Hematopoietic multipotent progenitor cell treated with erythropoietin and hydrocortisone succinate and interleukin-3 and kit ligand, for 17 days (in vitro differentiated cells): ENCODE measurements at regions not wholly inside any gene's neighbourhood (a gene's known extent, or its start where the extent isn't known, plus 50 kb on each side); places are given as distances from the start of the nearest gene placed in this dataset.

Experiments used
- DNase-seq: peaks from one replicate; pipeline ENCODE4 v3.0.0-alpha.2; 2015; ENCODE audit warnings: low spot score

GRCh38 chr2:106629981-106630380 is 142.8 kb downstream of the CD8B2 start:
- no peak for DNase-seq

- DNase-seq = no peak
Measured at GRCh38 chr2:106631281-106631680, 144.1 kb downstream of the CD8B2 start.

GRCh38 chr2:106638043-106638442 is 150.9 kb downstream of the CD8B2 start:
- no peak for DNase-seq

- DNase-seq = no peak
Measured at GRCh38 chr2:106638580-106638979, 151.4 kb downstream of the CD8B2 start.

- DNase-seq = no peak
Measured at GRCh38 chr2:106642679-106643078, 155.5 kb downstream of the CD8B2 start.

- no peak for DNase-seq
Measured at GRCh38 chr2:106644623-106645022, 157.5 kb downstream of the CD8B2 start.

- DNase-seq = no peak
Measured at GRCh38 chr2:106646605-106647004, 159.4 kb downstream of the CD8B2 start.

GRCh38 chr2:106649306-106649705 is 162.1 kb downstream of the CD8B2 start:
- DNase-seq = no peak

- no peak for DNase-seq
Measured at GRCh38 chr2:106653465-106653864, 166.3 kb downstream of the CD8B2 start.

- no peak for DNase-seq
Measured at GRCh38 chr2:106658616-106659015, 171.5 kb downstream of the CD8B2 start.

- DNase-seq = no peak
Measured at GRCh38 chr2:106664669-106665068, 177.5 kb downstream of the CD8B2 start.

GRCh38 chr2:106667478-106668070 is 180.4 kb downstream of the CD8B2 start:
- no peak for DNase-seq

GRCh38 chr2:106685180-106685897 is 198.2 kb downstream of the CD8B2 start:
- no peak for DNase-seq

- no peak for DNase-seq
Measured at GRCh38 chr2:106686814-106687213, 199.2 kb downstream of the ST6GAL2 start.

GRCh38 chr2:106694964-106695470 is 190.9 kb downstream of the ST6GAL2 start:
- no peak for DNase-seq

GRCh38 chr2:106695919-106696318 is 190.0 kb downstream of the ST6GAL2 start:
- DNase-seq = no peak

- DNase-seq = no peak
Measured at GRCh38 chr2:106700616-106701015, 185.4 kb downstream of the ST6GAL2 start.

GRCh38 chr2:106701203-106702022 is 184.6 kb downstream of the ST6GAL2 start:
- no peak for DNase-seq

GRCh38 chr2:106703161-106703560 is 182.8 kb downstream of the ST6GAL2 start:
- DNase-seq = no peak

GRCh38 chr2:106704798-106705197 is 181.2 kb downstream of the ST6GAL2 start:
- DNase-seq = no peak

- no peak for DNase-seq
Measured at GRCh38 chr2:106705877-106706276, 180.1 kb downstream of the ST6GAL2 start.

- no peak for DNase-seq
Measured at GRCh38 chr2:106706283-106706682, 179.7 kb downstream of the ST6GAL2 start.

- DNase-seq = no peak
Measured at GRCh38 chr2:106708209-106708608, 177.8 kb downstream of the ST6GAL2 start.
